IPS-NIHi7 (cell line): ENCODE measurements at regions not wholly inside any gene's neighbourhood (a gene's known extent, or its start where the extent isn't known, plus 50 kb on each side); places are given as distances from the start of the nearest gene placed in this dataset.
"Not testable (repeated sequence)": the region's sequence is repeated elsewhere in the genome, so short reads cannot be mapped to it uniquely, and the experiment has no call there.

Experiments
- DNase-seq: peaks from one replicate; pipeline ENCODE4 v3.0.0; 2012; ENCODE audit warnings: mixed read lengths; ENCODE audit errors: extremely low spot score

GRCh38 chr3:62926494-62926893 lies 51.3 kb upstream of the CADPS start:
- DNase-seq, result peak; percentile 56

- no peak for DNase-seq
Observed at GRCh38 chr3:62928256-62928655, 53.0 kb upstream of the CADPS start.

GRCh38 chr3:62929771-62930170 lies 54.6 kb upstream of the CADPS start:
- DNase-seq, result no peak

GRCh38 chr3:62935793-62936192 lies 60.6 kb upstream of the CADPS start:
- DNase-seq, result no peak

GRCh38 chr3:62936626-62937254 lies 61.5 kb upstream of the CADPS start:
- no peak for DNase-seq

- no peak for DNase-seq
Observed at GRCh38 chr3:62938583-62938982, 63.4 kb upstream of the CADPS start.

- no peak for DNase-seq
Observed at GRCh38 chr3:62939707-62940106, 64.5 kb upstream of the CADPS start.

GRCh38 chr3:62940771-62941563 lies 65.8 kb upstream of the CADPS start:
- no peak for DNase-seq

- DNase-seq, result no peak
Observed at GRCh38 chr3:62942227-62942626, 67.0 kb upstream of the CADPS start.

GRCh38 chr3:62942764-62943163 lies 67.5 kb upstream of the CADPS start:
- no peak for DNase-seq

- no peak for DNase-seq
Observed at GRCh38 chr3:62948921-62949320, 73.7 kb upstream of the CADPS start.

GRCh38 chr3:62950210-62950609 lies 75.0 kb upstream of the CADPS start:
- DNase-seq, result no peak

GRCh38 chr3:62951037-62951613 lies 75.9 kb upstream of the CADPS start:
- no peak for DNase-seq

- DNase-seq, result not testable (repeated sequence)
Observed at GRCh38 chr3:62951880-62952279, 76.7 kb upstream of the CADPS start.

- DNase-seq, result no peak
Observed at GRCh38 chr3:62954580-62954979, 79.4 kb upstream of the CADPS start.

GRCh38 chr3:62955126-62955525 lies 79.9 kb upstream of the CADPS start:
- peak; percentile 30 for DNase-seq

- DNase-seq, result no peak
Observed at GRCh38 chr3:62956411-62956810, 81.2 kb upstream of the CADPS start.

- no peak for DNase-seq
Observed at GRCh38 chr3:62961874-62962556, 86.8 kb upstream of the CADPS start.

- no peak for DNase-seq
Observed at GRCh38 chr3:62962714-62963113, 87.5 kb upstream of the CADPS start.

GRCh38 chr3:62965311-62965710 lies 90.1 kb upstream of the CADPS start:
- no peak for DNase-seq

GRCh38 chr3:62968128-62968527 lies 92.9 kb upstream of the CADPS start:
- no peak for DNase-seq

- DNase-seq, result no peak
Observed at GRCh38 chr3:62970648-62971047, 95.4 kb upstream of the CADPS start.

- no peak for DNase-seq
Observed at GRCh38 chr3:62975566-62975965, 100.3 kb upstream of the CADPS start.
